GM12892 (cell line): ENCODE measurements at regions not wholly inside any gene's neighbourhood (a gene's known extent, or its start where the extent isn't known, plus 50 kb on each side); places are given as distances from the start of the nearest gene placed in this dataset.

ENCODE experiments used
- POLR2A ChIP-seq: IDR thresholded peaks from 2 replicates; pipeline ENCODE4 v1.6.1; 2011; ENCODE audit warnings: low read depth, low read length, control low read depth
- POLR2AphosphoS5 ChIP-seq: IDR thresholded peaks from 2 replicates; pipeline ENCODE4 v1.6.1; 2011; ENCODE audit warnings: low read depth, low read length, control low read depth

GRCh38 chr5:135184646-135185045 lies 150.6 kb upstream of the PITX1 start:
- TF ChIP-seq POLR2AphosphoS5: no peak
- no peak for TF ChIP-seq POLR2A
